IMR-90 (cell line): ENCODE measurements at regions not wholly inside any gene's neighbourhood (a gene's known extent, or its start where the extent isn't known, plus 50 kb on each side); places are given as distances from the start of the nearest gene placed in this dataset.

Experiments used
- ATAC-seq: fragments of 200-7000 bp; cut with Tn5 transposase; 2 replicates; pipeline ENCODE4 v1.9.1; 2020; ENCODE audit warnings: low read depth, mild to moderate bottlenecking, moderate library complexity
- BruUV-seq: library from RNA; stranded (reverse); fragments of 400-500 nt; replicated peaks from 2 replicates; lab custom pipeline; 2021; lab: Mats Ljungman, UMichigan
- CTCF ChIA-PET: fragments of 300-600 bp; formaldehyde crosslinking; extraction: SDS; loops from one replicate; lab custom pipeline; 2021; ENCODE audit warnings: antibody characterized with exemption; lab: Yijun Ruan, JAX
- POLR2A ChIA-PET: fragments of 300-600 bp; sonication (Branson Sonifier 250); formaldehyde crosslinking; loops from one replicate; lab custom pipeline; 2022; ENCODE audit warnings: antibody characterized with exemption; ENCODE audit not compliant: unreplicated experiment; lab: Charles Lee
- DNase-seq: peaks from one replicate; pipeline ENCODE4 v3.0.0; 2013
- H2AFZ ChIP-seq: replicated peaks from 2 replicates; pipeline ENCODE3; 2013; ENCODE audit warnings: low read length, mild to moderate bottlenecking; ENCODE audit not compliant: poor library complexity
- H2AK5ac ChIP-seq: 2 replicates; pipeline ENCODE4 v1.6.1; 2013; ENCODE audit warnings: low read depth, low read length, inconsistent platforms
- H2AK9ac ChIP-seq: replicated peaks from 2 replicates; pipeline ENCODE3; 2013; ENCODE audit warnings: mild to moderate bottlenecking, low read depth, low read length, moderate library complexity; ENCODE audit not compliant: poor library complexity
- H2BK120ac ChIP-seq: 2 replicates; pipeline ENCODE4 v1.6.1; 2013; ENCODE audit warnings: low read depth, low read length, inconsistent platforms
- H2BK15ac ChIP-seq: 3 replicates; pipeline ENCODE4 v1.6.1; 2013; ENCODE audit warnings: low read depth, low read length, inconsistent platforms
- H2BK20ac ChIP-seq: 2 replicates; pipeline ENCODE4 v1.6.1; 2013; ENCODE audit warnings: low read depth, mild to moderate bottlenecking, inconsistent platforms, low read length, moderate library complexity
- H2BK5ac ChIP-seq: 2 replicates; pipeline ENCODE4 v1.6.1; 2013; ENCODE audit warnings: mild to moderate bottlenecking, low read depth, low read length, inconsistent platforms; ENCODE audit not compliant: poor library complexity, severe bottlenecking
- H3K14ac ChIP-seq: replicated peaks from 2 replicates; pipeline ENCODE4 v1.6.1; 2013; ENCODE audit warnings: low read depth, low read length, inconsistent platforms
- H3K18ac ChIP-seq: 2 replicates; pipeline ENCODE4 v1.6.1; 2013; ENCODE audit warnings: low read depth, low read length, control low read depth
- H3K23ac ChIP-seq: 2 replicates; pipeline ENCODE4 v1.6.1; 2013; ENCODE audit warnings: low read depth, low read length, inconsistent platforms
- H3K27ac ChIP-seq: 2 replicates; pipeline ENCODE4 v1.5.1; 2013; ENCODE audit warnings: mild to moderate bottlenecking, control low read depth, low read length; ENCODE audit not compliant: insufficient read depth
- H3K27me3 ChIP-seq: 2 replicates; pipeline ENCODE4 v1.6.1; 2013; ENCODE audit warnings: low read length; ENCODE audit not compliant: control insufficient read depth, insufficient read depth
- H3K36me3 ChIP-seq: 2 replicates; pipeline ENCODE4 v1.6.1; 2013; ENCODE audit warnings: low read length, mixed read lengths; ENCODE audit not compliant: control insufficient read depth, insufficient read depth
- H3K4ac ChIP-seq: 2 replicates; pipeline ENCODE4 v1.6.1; 2013; ENCODE audit warnings: low read depth, low read length, inconsistent platforms
- H3K4me1 ChIP-seq: 2 replicates; pipeline ENCODE4 v1.6.1; 2013; ENCODE audit warnings: low read length, mixed read lengths; ENCODE audit not compliant: control insufficient read depth, insufficient read depth
- H3K4me2 ChIP-seq: 2 replicates; pipeline ENCODE4 v1.6.1; 2013; ENCODE audit warnings: low read depth, mild to moderate bottlenecking, control low read depth, low read length, moderate library complexity
- H3K4me3 ChIP-seq: 2 replicates; pipeline ENCODE4 v1.5.1; 2013; ENCODE audit warnings: low read depth, mild to moderate bottlenecking, control low read depth, low read length, moderate library complexity; ENCODE audit not compliant: insufficient read depth
- H3K56ac ChIP-seq: 2 replicates; pipeline ENCODE4 v1.6.1; 2013; ENCODE audit warnings: low read length, inconsistent platforms; ENCODE audit not compliant: insufficient read depth; ENCODE audit errors: extremely low read depth
- H3K79me1 ChIP-seq, 2 experiments: 2 replicates each; pipeline ENCODE4 v1.6.1; 2013; ENCODE audit warnings: low read length in 2 of 2, inconsistent platforms in 1 of 2, low read depth in 1 of 2
- H3K9ac ChIP-seq: 2 replicates; pipeline ENCODE4 v1.6.1; 2013; ENCODE audit warnings: low read depth, low read length, control low read depth
- H3K9me1 ChIP-seq: 2 replicates; pipeline ENCODE4 v1.6.1; 2013; ENCODE audit warnings: low read length, inconsistent platforms; ENCODE audit not compliant: insufficient read depth
- H3K9me3 ChIP-seq: 2 replicates; pipeline ENCODE4 v1.6.1; 2013; ENCODE audit warnings: low read length; ENCODE audit not compliant: control insufficient read depth, insufficient read depth
- H4K20me1 ChIP-seq: 2 replicates; pipeline ENCODE4 v1.6.1; 2013; ENCODE audit warnings: low read length, inconsistent platforms; ENCODE audit not compliant: insufficient read depth
- H4K5ac ChIP-seq: 2 replicates; pipeline ENCODE4 v1.6.1; 2013; ENCODE audit warnings: mild to moderate bottlenecking, low read depth, low read length, control low read depth
- H4K8ac ChIP-seq, 2 experiments: 2 replicates each; pipeline ENCODE4 v1.6.1; 2013; ENCODE audit warnings: low read depth in 2 of 2, low read length in 2 of 2, control low read depth in 1 of 2, inconsistent platforms in 1 of 2
- H4K91ac ChIP-seq: 2 replicates; pipeline ENCODE4 v1.6.1; 2013; ENCODE audit warnings: low read depth, low read length, inconsistent platforms; ENCODE audit not compliant: insufficient read depth
- BHLHE40 ChIP-seq: fragments of 150-350 bp; IDR thresholded peaks from 2 replicates; pipeline ENCODE4 v1.6.1; 2016; ENCODE audit warnings: mild to moderate bottlenecking, low read depth, low read length
- CEBPB ChIP-seq: IDR thresholded peaks from 2 replicates; pipeline ENCODE4 v1.6.1; 2012; ENCODE audit warnings: low read depth, low read length, improper control_type of control experiment
- CHD1 ChIP-seq: IDR thresholded peaks from 2 replicates; pipeline ENCODE4 v1.6.1; 2012; ENCODE audit warnings: low read depth, low read length, improper control_type of control experiment
- FOS ChIP-seq: fragments of 150-350 bp; IDR thresholded peaks from 2 replicates; pipeline ENCODE4 v1.6.1; 2016; ENCODE audit warnings: low read depth, low read length
- MAFK ChIP-seq: IDR thresholded peaks from 2 replicates; pipeline ENCODE4 v1.6.1; 2012; ENCODE audit warnings: low read depth, low read length, improper control_type of control experiment
- MAZ ChIP-seq: IDR thresholded peaks from 2 replicates; pipeline ENCODE4 v1.6.1; 2012; ENCODE audit warnings: low read depth, mild to moderate bottlenecking, low read length, improper control_type of control experiment, moderate library complexity, borderline replicate concordance
- NFE2L2 ChIP-seq: fragments of 150-350 bp; IDR thresholded peaks from 2 replicates; pipeline ENCODE4 v1.6.1; 2016; ENCODE audit warnings: low read depth, mild to moderate bottlenecking, low read length
- POLR2A ChIP-seq: IDR thresholded peaks from 2 replicates; pipeline ENCODE4 v1.6.1; 2012; ENCODE audit warnings: mild to moderate bottlenecking, low read depth, low read length
- RAD21 ChIP-seq: IDR thresholded peaks from 2 replicates; pipeline ENCODE4 v1.6.1; 2012; ENCODE audit warnings: low read length, improper control_type of control experiment
- RCOR1 ChIP-seq: IDR thresholded peaks from 2 replicates; pipeline ENCODE4 v1.6.1; 2012; ENCODE audit warnings: mild to moderate bottlenecking, low read length, improper control_type of control experiment; ENCODE audit not compliant: insufficient replicate concordance
- RFX5 ChIP-seq: IDR thresholded peaks from 2 replicates; pipeline ENCODE4 v1.8.0; 2012; ENCODE audit warnings: low read depth, mild to moderate bottlenecking, low read length, moderate library complexity
- SMC3 ChIP-seq: fragments of 150-350 bp; IDR thresholded peaks from 2 replicates; pipeline ENCODE4 v1.6.1; 2016; ENCODE audit warnings: low read depth, mild to moderate bottlenecking, antibody characterized with exemption, low read length, moderate library complexity
- WGBS, 2 experiments: methylation state at CpG; one replicate each; pipeline versions ENCODE4 v1.1.5 to v1.1.7; 2013; ENCODE audit warnings: missing lambda C conversion rate in 2 of 2; ENCODE audit not compliant: insufficient read length in 1 of 2; ENCODE audit errors: extremely low coverage in 2 of 2; 5-methylcytosine and 5-hydroxymethylcytosine counted together
- dilution Hi-C: fragments of 300-500 bp; cut with HindIII; formaldehyde crosslinking; loops from one replicate; pipeline ENCODE4 v1.14.3; 2018; ENCODE audit warnings: low sequenced_read_pairs; ENCODE audit not compliant: unreplicated experiment
- in situ Hi-C: fragments of 300-500 bp; cut with MboI; formaldehyde crosslinking; loops from 3 replicates; pipeline ENCODE4 v1.14.3; 2019; ENCODE audit warnings: low sequenced_read_pairs, inconsistent platforms, mixed read lengths
- intact Hi-C: fragments of 100-400 bp; cut with micrococcal nuclease; formaldehyde crosslinking; loops from 2 replicates; pipeline ENCODE4 v1.10.0; 2022
- TF ChIP-seq, protein P1 (sequence below): fragments of 150-350 bp; IDR thresholded peaks from 2 replicates; pipeline ENCODE4 v1.6.1; 2016; ENCODE audit warnings: low read depth, mild to moderate bottlenecking, low read length, moderate library complexity, borderline replicate concordance
- TF ChIP-seq, protein P2 (sequence below): fragments of 150-350 bp; IDR thresholded peaks from 2 replicates; pipeline ENCODE4 v1.6.1; 2017; ENCODE audit warnings: mild to moderate bottlenecking, antibody characterized with exemption, low read length, low read depth

GRCh38 chr7:41190581-41190980 lies 512.3 kb downstream of the INHBA start:
- H3K4me3 ChIP-seq = no peak overlapping the region
- ChIA-PET POLR2A (no interaction called here), CTCF (no interaction called here)
- in situ Hi-C loops (no loop called here), intact Hi-C loops (no loop called here), dilution Hi-C loops (no loop called here)
- peak overlapping the region; percentile 97 for H2BK20ac ChIP-seq
- peaks cover 4 to 20% of the 10 kb centered on the region in 2 experiments; a peak in 2 of 4 replicates for H3K79me1 ChIP-seq
- H2AK9ac ChIP-seq = no peak overlapping the region
- peaks cover 14% of the 10 kb centered on the region for H3K4me1 ChIP-seq
- no peaks in the 10 kb centered on the region for H3K27me3 ChIP-seq
- H3K9me1 ChIP-seq = peaks cover 19% of the 10 kb centered on the region
- H4K20me1 ChIP-seq = no peaks in the 10 kb centered on the region
- peak overlapping the region; percentile 77 for H4K91ac ChIP-seq
- TF ChIP-seq, protein P1, sequence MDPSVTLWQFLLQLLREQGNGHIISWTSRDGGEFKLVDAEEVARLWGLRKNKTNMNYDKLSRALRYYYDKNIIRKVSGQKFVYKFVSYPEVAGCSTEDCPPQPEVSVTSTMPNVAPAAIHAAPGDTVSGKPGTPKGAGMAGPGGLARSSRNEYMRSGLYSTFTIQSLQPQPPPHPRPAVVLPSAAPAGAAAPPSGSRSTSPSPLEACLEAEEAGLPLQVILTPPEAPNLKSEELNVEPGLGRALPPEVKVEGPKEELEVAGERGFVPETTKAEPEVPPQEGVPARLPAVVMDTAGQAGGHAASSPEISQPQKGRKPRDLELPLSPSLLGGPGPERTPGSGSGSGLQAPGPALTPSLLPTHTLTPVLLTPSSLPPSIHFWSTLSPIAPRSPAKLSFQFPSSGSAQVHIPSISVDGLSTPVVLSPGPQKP = no peak
- TF ChIP-seq SMC3 (no peak), RCOR1 (no peak), BHLHE40 (no peak), RAD21 (no peak), FOS (no peak), MAZ (no peak), MAFK (no peak), RFX5 (no peak), NFE2L2 (no peak), CEBPB (no peak), POLR2A (no peak), CHD1 (no peak)
- TF ChIP-seq, protein P2, sequence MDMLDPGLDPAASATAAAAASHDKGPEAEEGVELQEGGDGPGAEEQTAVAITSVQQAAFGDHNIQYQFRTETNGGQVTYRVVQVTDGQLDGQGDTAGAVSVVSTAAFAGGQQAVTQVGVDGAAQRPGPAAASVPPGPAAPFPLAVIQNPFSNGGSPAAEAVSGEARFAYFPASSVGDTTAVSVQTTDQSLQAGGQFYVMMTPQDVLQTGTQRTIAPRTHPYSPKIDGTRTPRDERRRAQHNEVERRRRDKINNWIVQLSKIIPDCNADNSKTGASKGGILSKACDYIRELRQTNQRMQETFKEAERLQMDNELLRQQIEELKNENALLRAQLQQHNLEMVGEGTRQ = no peak
- peak overlapping the region; percentile 4 for H2BK5ac ChIP-seq
- peak overlapping the region; percentile 74 for H2AFZ ChIP-seq
- H3K36me3 ChIP-seq = no peaks in the 10 kb centered on the region
- BruUV-seq = no TSS peak
- H3K9ac ChIP-seq = no peak overlapping the region
- H3K56ac ChIP-seq = no peak overlapping the region
- peak overlapping the region; percentile 65; the same call in 1 of the 2 replicates for H4K5ac ChIP-seq
- H2AK5ac ChIP-seq = peak overlapping the region; percentile 89
- H2BK120ac ChIP-seq = peak overlapping the region; percentile 96
- H3K18ac ChIP-seq = peak overlapping the region; percentile 72
- H3K27ac ChIP-seq = no peak overlapping the region
- peak overlapping the region; percentile 17; the same call in 1 of the 3 replicates for H2BK15ac ChIP-seq
- peak overlapping the region; percentile 90 for H3K23ac ChIP-seq
- H3K9me3 ChIP-seq = no peaks in the 10 kb centered on the region
- no peak overlapping the region for H3K4me2 ChIP-seq
- no CpG with 5 or more reads among the region's 2 CpGs for WGBS, 2 experiments
- peak overlapping the region; percentile 77 for H3K4ac ChIP-seq
- peak overlapping the region in 1 of 2 experiments; percentile 84; a peak in 2 of 4 replicates for H4K8ac ChIP-seq
- peak overlapping the region; percentile 96 for H3K14ac ChIP-seq
- DNase-seq = no peak
- no peak for ATAC-seq
